DOHH2 (cell line): ENCODE measurements at regions not wholly inside any gene's neighbourhood (a gene's known extent, or its start where the extent isn't known, plus 50 kb on each side); places are given as distances from the start of the nearest gene placed in this dataset.

Experiments used
- H3F3A ChIP-seq: fragments of 200-600 bp; sonication (generic), shearing (Covaris generic); 2 replicates; pipeline ENCODE4 v1.6.0; 2016; ENCODE audit warnings: antibody characterized with exemption, mild to moderate bottlenecking; ENCODE audit not compliant: control insufficient read depth, insufficient read depth
- H3K27ac ChIP-seq: fragments of 200-600 bp; sonication (generic); 2 replicates; pipeline ENCODE4 v1.5.1; 2014; ENCODE audit warnings: low read depth, mild to moderate bottlenecking, low read length, moderate library complexity
- H3K27me3 ChIP-seq: fragments of 200-600 bp; sonication (generic); 2 replicates; pipeline ENCODE4 v1.6.1; 2014; ENCODE audit warnings: mild to moderate bottlenecking, low read length, mixed read lengths; ENCODE audit not compliant: control insufficient read depth
- H3K36me3 ChIP-seq: fragments of 200-600 bp; sonication (generic); 2 replicates; pipeline ENCODE4 v1.6.1; 2014; ENCODE audit warnings: mild to moderate bottlenecking, low read length, moderate library complexity, mixed read lengths; ENCODE audit not compliant: control insufficient read depth
- H3K4me1 ChIP-seq: fragments of 200-600 bp; sonication (generic); 2 replicates; pipeline ENCODE4 v1.6.1; 2014; ENCODE audit warnings: mild to moderate bottlenecking, low read length, mixed read lengths; ENCODE audit not compliant: control insufficient read depth
- H3K4me2 ChIP-seq: fragments of 200-600 bp; sonication (generic); 2 replicates; pipeline ENCODE4 v1.6.0; 2014; ENCODE audit warnings: mild to moderate bottlenecking, low read length, moderate library complexity
- H3K4me3 ChIP-seq: fragments of 200-600 bp; sonication (generic); 2 replicates; pipeline ENCODE4 v1.5.1; 2014; ENCODE audit warnings: mild to moderate bottlenecking, low read length, mixed read lengths
- H3K79me2 ChIP-seq: fragments of 200-600 bp; sonication (generic); 2 replicates; pipeline ENCODE4 v1.6.1; 2014; ENCODE audit warnings: mild to moderate bottlenecking, low read length, mixed read lengths; ENCODE audit not compliant: control insufficient read depth
- H3K9me2 ChIP-seq: fragments of 200-600 bp; sonication (generic); replicated peaks from 2 replicates; pipeline ENCODE4 v1.6.1; 2014; ENCODE audit warnings: mild to moderate bottlenecking, low read length, mixed read lengths; ENCODE audit not compliant: control insufficient read depth
- H3K9me3 ChIP-seq: fragments of 200-600 bp; sonication (generic); 2 replicates; pipeline ENCODE4 v1.6.1; 2014; ENCODE audit warnings: antibody characterized with exemption, low read length, mixed read lengths; ENCODE audit not compliant: control insufficient read depth, insufficient read depth
- H4K20me1 ChIP-seq: fragments of 200-600 bp; sonication (generic); 2 replicates; pipeline ENCODE4 v1.6.0; 2014; ENCODE audit warnings: low read depth, mild to moderate bottlenecking, antibody characterized with exemption, low read length, moderate library complexity; ENCODE audit not compliant: control insufficient read depth, insufficient read depth
- EZH2phosphoT487 ChIP-seq: fragments of 200-600 bp; sonication (generic); IDR thresholded peaks from 2 replicates; pipeline ENCODE4 v1.6.1; 2017; ENCODE audit warnings: borderline replicate concordance, mild to moderate bottlenecking, antibody characterized with exemption, low read length, moderate library complexity, mixed read lengths
- TF ChIP-seq, protein P1 (sequence below): fragments of 200-600 bp; sonication (generic); IDR thresholded peaks from one replicate; pipeline ENCODE4 v1.5.1; 2014; ENCODE audit warnings: antibody characterized with exemption, mild to moderate bottlenecking, low read depth, low read length; ENCODE audit not compliant: poor library complexity, severe bottlenecking

DNA sequence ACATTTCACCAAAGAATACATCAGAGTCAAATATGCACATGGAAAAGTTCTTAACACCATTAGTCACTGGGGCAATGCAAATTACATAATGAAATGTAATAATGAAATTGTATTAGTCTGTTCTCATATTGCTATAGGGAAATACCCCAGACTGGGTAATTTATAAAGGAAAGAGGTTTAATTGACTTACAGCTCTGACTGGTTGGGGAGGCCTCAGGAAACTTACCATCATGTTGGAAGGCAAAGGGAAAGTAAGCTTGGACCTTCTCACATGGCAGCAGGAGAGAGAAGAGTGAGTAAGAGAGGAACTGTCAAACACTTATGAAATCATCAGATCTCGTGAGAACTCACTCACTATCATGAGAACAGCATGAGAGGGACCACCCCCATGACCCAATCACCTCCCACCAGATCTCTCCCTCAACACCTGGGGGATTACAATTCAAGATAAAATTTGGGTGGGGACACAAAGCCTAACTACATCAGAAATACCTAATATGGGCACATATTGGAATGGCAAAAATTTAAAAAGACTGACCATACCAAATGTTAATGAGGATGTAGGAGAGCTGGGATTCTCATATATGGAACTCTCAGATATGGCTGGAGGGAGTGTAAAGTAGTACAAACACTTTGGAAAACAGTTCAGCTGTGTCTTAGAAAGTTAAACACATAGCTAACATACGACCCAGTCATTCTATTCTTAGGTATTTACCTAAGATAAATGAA, 65.1 kb upstream of the CD44 start:
- H3K4me3 ChIP-seq, result no peak overlapping the region
- H3K4me2 ChIP-seq, result no peak overlapping the region
- H3K9me2 ChIP-seq, result no peaks in the 10 kb centered on the region

DNA sequence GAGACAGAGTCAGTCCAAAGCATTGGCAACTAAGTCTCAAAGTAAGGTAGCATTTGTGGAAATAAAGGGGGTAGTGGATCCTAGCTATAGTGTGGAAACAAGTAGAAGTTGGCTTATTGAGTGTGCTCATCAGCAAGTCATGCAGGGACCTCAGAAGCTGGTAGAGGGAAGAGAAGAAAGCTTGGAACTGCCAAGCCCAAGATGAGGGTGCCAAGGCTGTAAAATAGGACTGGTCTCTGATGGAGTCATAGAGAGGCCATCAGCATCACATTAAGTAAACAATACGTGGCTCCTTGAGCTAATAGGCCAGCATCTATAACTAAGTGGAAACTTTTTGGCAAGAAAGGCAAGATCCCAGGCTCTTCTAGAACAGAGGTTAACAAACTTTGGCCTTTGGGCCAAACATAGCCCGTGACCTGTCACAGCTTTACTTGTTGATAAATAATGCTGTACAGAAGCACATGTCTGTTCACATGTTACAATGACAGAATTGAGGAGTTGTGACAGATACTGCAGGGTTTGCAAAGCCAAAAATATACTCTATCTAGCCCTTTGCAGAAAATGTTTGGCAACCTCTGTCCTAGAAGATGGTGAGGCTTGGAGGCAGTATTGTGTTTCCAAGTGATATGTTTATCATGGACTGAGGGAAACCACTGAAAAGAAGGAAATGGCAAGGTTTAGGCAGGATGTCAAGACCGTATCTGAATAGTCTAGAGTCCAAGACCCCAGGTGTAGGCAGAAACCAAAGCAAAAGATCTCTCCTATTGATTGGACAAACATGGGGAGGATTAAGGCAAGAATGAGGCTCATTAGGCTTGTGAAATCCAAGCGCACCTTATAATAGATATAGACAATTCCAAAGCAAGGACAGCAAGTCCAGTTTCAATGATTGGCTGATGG, 62.5 kb upstream of the CD44 start:
- Histone ChIP-seq H3K9me3 (no peaks in the 10 kb centered on the region), H3K4me2 (no peak overlapping the region), H3K4me3 (no peak overlapping the region), H4K20me1 (no peaks in the 10 kb centered on the region), H3K27me3 (no peaks in the 10 kb centered on the region), H3K9me2 (no peaks in the 10 kb centered on the region), H3K36me3 (no peaks in the 10 kb centered on the region), H3K27ac (no peak overlapping the region), H3F3A (no peaks in the 10 kb centered on the region), H3K79me2 (no peaks in the 10 kb centered on the region), H3K4me1 (peaks cover 25% of the 10 kb centered on the region)
- no peak for TF ChIP-seq EZH2phosphoT487
- TF ChIP-seq, protein P1, sequence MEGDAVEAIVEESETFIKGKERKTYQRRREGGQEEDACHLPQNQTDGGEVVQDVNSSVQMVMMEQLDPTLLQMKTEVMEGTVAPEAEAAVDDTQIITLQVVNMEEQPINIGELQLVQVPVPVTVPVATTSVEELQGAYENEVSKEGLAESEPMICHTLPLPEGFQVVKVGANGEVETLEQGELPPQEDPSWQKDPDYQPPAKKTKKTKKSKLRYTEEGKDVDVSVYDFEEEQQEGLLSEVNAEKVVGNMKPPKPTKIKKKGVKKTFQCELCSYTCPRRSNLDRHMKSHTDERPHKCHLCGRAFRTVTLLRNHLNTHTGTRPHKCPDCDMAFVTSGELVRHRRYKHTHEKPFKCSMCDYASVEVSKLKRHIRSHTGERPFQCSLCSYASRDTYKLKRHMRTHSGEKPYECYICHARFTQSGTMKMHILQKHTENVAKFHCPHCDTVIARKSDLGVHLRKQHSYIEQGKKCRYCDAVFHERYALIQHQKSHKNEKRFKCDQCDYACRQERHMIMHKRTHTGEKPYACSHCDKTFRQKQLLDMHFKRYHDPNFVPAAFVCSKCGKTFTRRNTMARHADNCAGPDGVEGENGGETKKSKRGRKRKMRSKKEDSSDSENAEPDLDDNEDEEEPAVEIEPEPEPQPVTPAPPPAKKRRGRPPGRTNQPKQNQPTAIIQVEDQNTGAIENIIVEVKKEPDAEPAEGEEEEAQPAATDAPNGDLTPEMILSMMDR, result no peak

More for the DNA sequence above, 65.1 kb upstream of the CD44 start:
- no peaks in the 10 kb centered on the region for H3K79me2 ChIP-seq
- TF ChIP-seq, protein P1, result no peak
- TF ChIP-seq EZH2phosphoT487, result no peak
- no peak overlapping the region for H3K27ac ChIP-seq
- H3K9me3 ChIP-seq, result 0 out of 2 replicates have a peak, but pooled peaks cover 3% of the 10 kb centered on the region
- peaks cover 23% of the 10 kb centered on the region for H3K4me1 ChIP-seq
- no peaks in the 10 kb centered on the region for H3F3A ChIP-seq
- no peaks in the 10 kb centered on the region for H3K36me3 ChIP-seq
- H4K20me1 ChIP-seq, result no peaks in the 10 kb centered on the region
- no peaks in the 10 kb centered on the region for H3K27me3 ChIP-seq

DNA sequence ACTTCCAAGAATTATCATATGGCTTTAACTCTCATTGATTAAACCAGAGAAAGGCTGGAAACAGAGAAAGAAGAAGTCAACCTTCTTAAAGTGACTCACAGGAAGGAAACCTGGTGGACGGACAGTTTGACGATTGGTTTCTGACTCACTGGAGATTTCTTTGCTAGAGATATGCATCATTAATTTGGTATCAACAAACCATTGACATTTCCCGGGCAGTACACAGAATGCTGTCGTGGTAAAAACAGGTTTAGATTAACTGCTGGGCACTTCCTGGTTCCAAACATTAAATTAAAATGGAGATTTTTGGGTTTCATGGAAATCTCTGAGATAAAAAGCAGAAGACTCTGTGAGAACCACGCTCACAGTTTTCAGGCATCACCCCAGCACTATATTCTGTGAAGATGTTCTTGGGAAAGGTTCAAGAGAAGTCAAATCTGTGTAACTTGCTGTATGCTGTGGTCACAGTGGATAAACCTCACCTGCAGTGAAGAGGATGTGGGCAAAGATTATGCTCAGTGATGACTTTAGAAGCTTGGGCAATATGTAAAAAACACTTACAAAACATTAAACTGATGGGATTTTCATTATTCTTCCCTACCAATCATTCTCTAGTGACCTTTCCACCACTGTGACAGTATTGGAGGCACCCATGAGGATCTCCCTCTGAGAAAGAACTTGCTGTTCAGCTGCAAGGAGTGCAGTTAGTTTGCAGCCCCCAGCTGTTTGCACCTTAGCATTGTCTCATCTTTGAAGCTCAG, 61.1 kb upstream of the CD44 start:
- Histone ChIP-seq H3K79me2 (no peaks in the 10 kb centered on the region), H3F3A (no peaks in the 10 kb centered on the region), H3K4me3 (peak overlapping the region; percentile 53), H3K4me1 (peaks cover 34% of the 10 kb centered on the region), H4K20me1 (no peaks in the 10 kb centered on the region), H3K27me3 (no peaks in the 10 kb centered on the region), H3K27ac (peak overlapping the region; percentile 45), H3K36me3 (no peaks in the 10 kb centered on the region), H3K9me3 (no peaks in the 10 kb centered on the region), H3K9me2 (no peaks in the 10 kb centered on the region), H3K4me2 (peak overlapping the region; percentile 72)
- TF ChIP-seq EZH2phosphoT487, result no peak
- TF ChIP-seq, protein P1, result no peak
